H9 (cell line): ENCODE measurements at regions not wholly inside any gene's neighbourhood (a gene's known extent, or its start where the extent isn't known, plus 50 kb on each side); places are given as distances from the start of the nearest gene placed in this dataset.
A peak's percentile ranks its signal among the peaks of the same experiment; 100 is the strongest.

Experiments used
- DNase-seq: peaks from one replicate; pipeline ENCODE4 v3.0.0-alpha.2; 2017
- H2AFZ ChIP-seq: one replicate; pipeline ENCODE4 v1.6.1; 2013; ENCODE audit warnings: mild to moderate bottlenecking, low read length, control low read depth, moderate library complexity
- H2AK5ac ChIP-seq: 2 replicates; pipeline ENCODE4 v1.6.1; 2013; ENCODE audit warnings: low read length, control low read depth, mixed read lengths; ENCODE audit not compliant: insufficient read length
- H2BK120ac ChIP-seq: one replicate; pipeline ENCODE4 v1.6.1; 2013; ENCODE audit warnings: low read depth, mild to moderate bottlenecking, low read length, control low read depth, inconsistent platforms; ENCODE audit not compliant: poor library complexity, severe bottlenecking
- H2BK12ac ChIP-seq: 2 replicates; pipeline ENCODE4 v1.6.1; 2013; ENCODE audit warnings: low read length, control low read depth, mixed read lengths, low read depth; ENCODE audit not compliant: insufficient read length
- H2BK15ac ChIP-seq: 2 replicates; pipeline ENCODE4 v1.6.1; 2013; ENCODE audit warnings: low read depth, low read length, control low read depth
- H2BK20ac ChIP-seq: one replicate; pipeline ENCODE4 v1.6.1; 2013; ENCODE audit warnings: low read depth, mild to moderate bottlenecking, low read length, control low read depth, inconsistent platforms; ENCODE audit not compliant: poor library complexity, severe bottlenecking
- H2BK5ac ChIP-seq: 2 replicates; pipeline ENCODE4 v1.6.1; 2013; ENCODE audit warnings: low read length, control low read depth, mixed read lengths; ENCODE audit not compliant: insufficient read length
- H3K14ac ChIP-seq: 2 replicates; pipeline ENCODE4 v1.6.1; 2013; ENCODE audit warnings: low read length, control low read depth; ENCODE audit not compliant: insufficient read depth
- H3K18ac ChIP-seq: 2 replicates; pipeline ENCODE4 v1.6.1; 2013; ENCODE audit warnings: low read depth, mild to moderate bottlenecking, mixed read lengths, low read length, control low read depth; ENCODE audit not compliant: insufficient read length
- H3K23ac ChIP-seq: 2 replicates; pipeline ENCODE4 v1.6.1; 2013; ENCODE audit warnings: low read length, control low read depth, mixed read lengths, low read depth; ENCODE audit not compliant: insufficient read length
- H3K23me2 ChIP-seq: 2 replicates; pipeline ENCODE4 v1.6.1; 2013; ENCODE audit warnings: low read depth, mild to moderate bottlenecking, mixed read lengths, low read length, control low read depth; ENCODE audit not compliant: insufficient read length, poor library complexity, severe bottlenecking
- H3K27ac ChIP-seq: 2 replicates; pipeline ENCODE4 v1.5.1; 2013; ENCODE audit warnings: low read length, control low read depth, mixed read lengths, low read depth; ENCODE audit not compliant: insufficient read length
- H3K27me3 ChIP-seq: 2 replicates; pipeline ENCODE4 v1.6.1; 2013; ENCODE audit warnings: low read length, control low read depth, inconsistent platforms; ENCODE audit not compliant: insufficient read depth
- H3K4ac ChIP-seq: 2 replicates; pipeline ENCODE4 v1.6.1; 2013; ENCODE audit warnings: low read depth, mild to moderate bottlenecking, control low read depth, inconsistent platforms, low read length, moderate library complexity
- H3K4me1 ChIP-seq: 2 replicates; pipeline ENCODE4 v1.6.1; 2013; ENCODE audit warnings: low read length, control low read depth, inconsistent platforms; ENCODE audit not compliant: insufficient read depth
- H3K4me2 ChIP-seq: 2 replicates; pipeline ENCODE4 v1.6.1; 2013; ENCODE audit warnings: low read length, control low read depth, mixed read lengths; ENCODE audit not compliant: insufficient read length, insufficient read depth
- H3K56ac ChIP-seq: 2 replicates; pipeline ENCODE4 v1.6.1; 2013; ENCODE audit warnings: low read depth, mild to moderate bottlenecking, mixed read lengths, low read length, control low read depth; ENCODE audit not compliant: insufficient read length
- H3K79me1 ChIP-seq: 2 replicates; pipeline ENCODE4 v1.6.1; 2013; ENCODE audit warnings: low read depth, mild to moderate bottlenecking, moderate library complexity, low read length, control low read depth, inconsistent platforms; ENCODE audit not compliant: insufficient read depth, poor library complexity, severe bottlenecking
- H3K79me2 ChIP-seq: 2 replicates; pipeline ENCODE4 v1.6.1; 2013; ENCODE audit warnings: low read length, control low read depth, inconsistent platforms; ENCODE audit not compliant: insufficient read depth
- H3K9ac ChIP-seq: 2 replicates; pipeline ENCODE4 v1.6.1; 2013; ENCODE audit warnings: low read length, control low read depth, mixed read lengths; ENCODE audit not compliant: insufficient read length; ENCODE audit errors: extremely low read depth
- H3K9me3 ChIP-seq: one replicate; pipeline ENCODE4 v1.6.1; 2013; ENCODE audit warnings: low read depth, low read length, inconsistent platforms; ENCODE audit not compliant: control insufficient read depth
- H3T11ph ChIP-seq: one replicate; pipeline ENCODE4 v1.6.1; 2013; ENCODE audit warnings: mild to moderate bottlenecking, low read length, control low read depth, inconsistent platforms
- H4K20me1 ChIP-seq: one replicate; pipeline ENCODE4 v1.6.1; 2013; ENCODE audit not compliant: control insufficient read depth, insufficient read length, insufficient read depth
- H4K5ac ChIP-seq: 2 replicates; pipeline ENCODE4 v1.6.1; 2013; ENCODE audit warnings: low read depth, mild to moderate bottlenecking, mixed read lengths, low read length, control low read depth; ENCODE audit not compliant: insufficient read length
- H4K8ac ChIP-seq: replicated peaks from 2 replicates; pipeline ENCODE4 v1.6.1; 2013; ENCODE audit warnings: low read length, control low read depth, mixed read lengths, low read depth; ENCODE audit not compliant: insufficient read length
- H4K91ac ChIP-seq: 2 replicates; pipeline ENCODE4 v1.6.1; 2013; ENCODE audit warnings: low read depth, mild to moderate bottlenecking, moderate library complexity, mixed read lengths, low read length, control low read depth; ENCODE audit not compliant: insufficient read length
- H3K27ac Mint-ChIP-seq, 3 experiments: 2 replicates in 2 of 3; 3 replicates in 1 of 3; pipeline ENCODE4 v1.8.0; 2020 to 2021; ENCODE audit warnings: mixed read lengths in 3 of 3, mild to moderate bottlenecking in 1 of 3, moderate library complexity in 1 of 3
- H3K27me3 Mint-ChIP-seq: 2 replicates; pipeline ENCODE4 v1.8.0; 2021; ENCODE audit warnings: low read depth, mild to moderate bottlenecking, moderate library complexity, mixed read lengths
- H3K36me3 Mint-ChIP-seq, 3 experiments: 2 replicates in 2 of 3; 3 replicates in 1 of 3; pipeline ENCODE4 v1.8.0; 2020 to 2021; ENCODE audit warnings: low read depth in 3 of 3, mixed read lengths in 3 of 3; ENCODE audit not compliant: insufficient read depth in 1 of 3
- H3K4me1 Mint-ChIP-seq, 2 experiments: 2 replicates each; pipeline ENCODE4 v1.8.0; 2020; ENCODE audit warnings: mixed read lengths in 2 of 2
- H3K4me3 Mint-ChIP-seq, 2 experiments: 2 replicates in 1 of 2; 3 replicates in 1 of 2; pipeline ENCODE4 v1.8.0; 2020 to 2021; ENCODE audit warnings: mild to moderate bottlenecking in 2 of 2, mixed read lengths in 2 of 2, moderate library complexity in 1 of 2
- H3K9me3 Mint-ChIP-seq, 2 experiments: 2 replicates in 1 of 2; 3 replicates in 1 of 2; pipeline ENCODE4 v1.8.0; 2020; ENCODE audit warnings: mild to moderate bottlenecking in 2 of 2, mixed read lengths in 2 of 2, moderate library complexity in 1 of 2
- WGBS: extraction: QIAGEN DNeasy Blood & Tissue Kit; methylation state at CpG from one replicate; pipeline ENCODE4 v1.1.7; 2013; ENCODE audit warnings: missing lambda C conversion rate, low lambda C conversion rate, mixed read lengths; ENCODE audit not compliant: insufficient read length; ENCODE audit errors: extremely low coverage; 5-methylcytosine and 5-hydroxymethylcytosine counted together
- TF ChIP-seq, protein P1 (sequence below): fragments of 200-600 bp; sonication (generic); conservative IDR thresholded peaks from 3 replicates; pipeline ENCODE4 v1.8.0; 2021; ENCODE audit warnings: antibody characterized with exemption, mild to moderate bottlenecking

DNA sequence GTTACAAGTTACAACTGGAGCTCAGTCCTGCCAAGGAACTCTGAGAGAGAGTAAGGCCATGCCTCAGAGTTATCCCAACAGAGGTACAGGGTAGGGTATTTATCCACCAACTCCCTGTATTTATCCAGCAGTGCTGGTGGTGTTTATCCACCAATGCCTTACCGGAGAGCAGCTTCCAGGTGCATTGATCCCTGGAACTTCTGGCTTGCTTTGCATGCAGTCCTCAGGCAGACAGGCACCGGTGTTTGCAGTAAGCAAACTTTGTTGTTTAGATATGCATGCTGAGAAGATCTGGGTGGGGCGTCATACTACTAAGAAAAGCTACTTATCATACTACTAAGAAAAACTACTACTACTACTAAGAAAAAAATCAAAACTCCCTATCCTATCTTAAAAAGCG is 92.4 kb downstream of the CYP26A1 start:
- Histone ChIP-seq H3K27ac (no peak overlapping the region), H2BK5ac (no peak overlapping the region), H4K8ac (no peak overlapping the region), H3K79me2 (no peaks in the 10 kb centered on the region), H2BK20ac (no peak overlapping the region), H3K56ac (no peak overlapping the region), H3T11ph (no peak overlapping the region), H4K91ac (no peak overlapping the region), H3K79me1 (no peaks in the 10 kb centered on the region), H2BK15ac (no peak overlapping the region), H2BK120ac (no peak overlapping the region), H4K5ac (no peak overlapping the region), H2BK12ac (no peak overlapping the region), H3K23me2 (no peaks in the 10 kb centered on the region), H3K27me3 (no peaks in the 10 kb centered on the region), H3K4me2 (no peak overlapping the region), H4K20me1 (no peaks in the 10 kb centered on the region), H3K23ac (no peak overlapping the region), H3K4me1 (no peaks in the 10 kb centered on the region), H3K18ac (no peak overlapping the region), H2AFZ (no peak overlapping the region), H3K4ac (no peak overlapping the region), H3K14ac (no peak overlapping the region), H3K9ac (no peak overlapping the region), H3K9me3 (no peaks in the 10 kb centered on the region), H2AK5ac (no peak overlapping the region)
- TF ChIP-seq, protein P1, sequence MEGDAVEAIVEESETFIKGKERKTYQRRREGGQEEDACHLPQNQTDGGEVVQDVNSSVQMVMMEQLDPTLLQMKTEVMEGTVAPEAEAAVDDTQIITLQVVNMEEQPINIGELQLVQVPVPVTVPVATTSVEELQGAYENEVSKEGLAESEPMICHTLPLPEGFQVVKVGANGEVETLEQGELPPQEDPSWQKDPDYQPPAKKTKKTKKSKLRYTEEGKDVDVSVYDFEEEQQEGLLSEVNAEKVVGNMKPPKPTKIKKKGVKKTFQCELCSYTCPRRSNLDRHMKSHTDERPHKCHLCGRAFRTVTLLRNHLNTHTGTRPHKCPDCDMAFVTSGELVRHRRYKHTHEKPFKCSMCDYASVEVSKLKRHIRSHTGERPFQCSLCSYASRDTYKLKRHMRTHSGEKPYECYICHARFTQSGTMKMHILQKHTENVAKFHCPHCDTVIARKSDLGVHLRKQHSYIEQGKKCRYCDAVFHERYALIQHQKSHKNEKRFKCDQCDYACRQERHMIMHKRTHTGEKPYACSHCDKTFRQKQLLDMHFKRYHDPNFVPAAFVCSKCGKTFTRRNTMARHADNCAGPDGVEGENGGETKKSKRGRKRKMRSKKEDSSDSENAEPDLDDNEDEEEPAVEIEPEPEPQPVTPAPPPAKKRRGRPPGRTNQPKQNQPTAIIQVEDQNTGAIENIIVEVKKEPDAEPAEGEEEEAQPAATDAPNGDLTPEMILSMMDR: no peak
- Mint-ChIP-seq H3K4me3 (no peak overlapping the region), H3K4me1 (peaks cover 17 to 19% of the 10 kb centered on the region in 2 experiments), H3K27ac (peak overlapping the region in 1 of 3 experiments; percentile 6; a peak in 2 of 7 replicates), H3K27me3 (peaks cover 3% of the 10 kb centered on the region; the same call in 1 of the 2 replicates), H3K9me3 (peaks cover 23 to 25% of the 10 kb centered on the region in 2 experiments), H3K36me3 (peaks cover 17 to 29% (median 17%) of the 10 kb centered on the region in 3 experiments)
- DNase-seq: no peak
- WGBS: no CpG with 5 or more reads among the region's 4 CpGs
